ENCODE measurements at regions not wholly inside any gene's neighbourhood (a gene's known extent, or its start where the extent isn't known, plus 50 kb on each side); places are given as distances from the start of the nearest gene placed in this dataset.

DNA sequence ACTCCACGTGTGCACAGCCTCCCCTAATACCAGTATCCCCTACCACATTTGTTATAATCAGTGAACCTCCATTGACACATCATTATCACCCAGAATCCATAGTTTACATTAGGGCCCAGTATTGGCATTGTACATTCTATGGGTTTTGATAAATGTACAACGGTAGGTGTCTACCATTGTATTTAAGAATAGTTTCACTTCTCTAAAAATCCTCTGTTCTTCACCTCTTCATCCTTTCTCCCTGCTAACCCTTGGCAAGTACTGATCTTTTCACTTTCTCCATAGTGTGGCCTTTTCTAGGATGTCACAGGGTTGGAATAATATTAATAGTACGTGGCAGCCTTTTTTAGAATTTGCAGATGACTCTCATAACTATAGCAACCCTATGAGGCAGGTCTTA lies 353.8 kb downstream of the DDX10 start:
- no peak for DNase-seq (ENCODE audit: low spot score)
- no peak overlapping the region for H3K27ac ChIP-seq
- no peaks in the 10 kb centered on the region for H3K79me2 ChIP-seq (ENCODE audit: low read depth)
- no peak overlapping the region for H3K4me2 ChIP-seq
- TF ChIP-seq CTCF (IDR thresholded peaks at IDR 0.05), result no peak
- no peaks in the 10 kb centered on the region for H3K27me3 ChIP-seq
- Mint-ChIP-seq H3K9me3 (no peaks in the 10 kb centered on the region), H3K4me1 (no peaks in the 10 kb centered on the region), H3K27ac (no peak overlapping the region), H3K36me3 (no peaks in the 10 kb centered on the region), H3K27me3 (ENCODE audit: insufficient read depth, low read depth) (no peaks in the 10 kb centered on the region), H3K4me3 (no peak overlapping the region)
- H3K4me1 ChIP-seq, result no peaks in the 10 kb centered on the region
- no peak overlapping the region for H3K9ac ChIP-seq
- no peak overlapping the region for H3K4me3 ChIP-seq
- H4K20me1 ChIP-seq (ENCODE audit: low read depth), result no peaks in the 10 kb centered on the region
- no peaks in the 10 kb centered on the region for H3K36me3 ChIP-seq
- H3K9me3 ChIP-seq (ENCODE audit: low read depth), result no peaks in the 10 kb centered on the region
- no peaks in the 10 kb centered on the region for H3F3A ChIP-seq (ENCODE audit: low read depth)
- H2AFZ ChIP-seq (replicated peaks), result no peak overlapping the region

GRCh38 chr11:109019342-109019936 lies 354.6 kb downstream of the DDX10 start:
- H3K79me2 ChIP-seq (ENCODE audit: low read depth), result no peaks in the 10 kb centered on the region
- Mint-ChIP-seq H3K36me3 (no peaks in the 10 kb centered on the region), H3K9me3 (peaks cover 3% of the 10 kb centered on the region), H3K4me3 (no peak overlapping the region), H3K27me3 (ENCODE audit: insufficient read depth, low read depth) (no peaks in the 10 kb centered on the region), H3K27ac (no peak overlapping the region), H3K4me1 (no peaks in the 10 kb centered on the region)
- H3K4me2 ChIP-seq, result no peak overlapping the region
- no peak overlapping the region for H3K27ac ChIP-seq
- TF ChIP-seq EZH2 (IDR thresholded peaks at IDR 0.05) (no peak), EZH2phosphoT487 (IDR thresholded peaks at IDR 0.05) (no peak), CTCF (IDR thresholded peaks at IDR 0.05) (no peak)
- H3K9me3 ChIP-seq (ENCODE audit: low read depth), result no peaks in the 10 kb centered on the region
- H3K27me3 ChIP-seq, result no peaks in the 10 kb centered on the region
- no peaks in the 10 kb centered on the region for H3F3A ChIP-seq (ENCODE audit: low read depth)
- no peaks in the 10 kb centered on the region for H4K20me1 ChIP-seq (ENCODE audit: low read depth)
- H3K4me3 ChIP-seq, result no peak overlapping the region
- H3K4me1 ChIP-seq, result no peaks in the 10 kb centered on the region
- H2AFZ ChIP-seq (replicated peaks), result no peak overlapping the region
- no peak overlapping the region for H3K9ac ChIP-seq
- H3K36me3 ChIP-seq, result no peaks in the 10 kb centered on the region
- no peak for DNase-seq (ENCODE audit: low spot score)

DNA sequence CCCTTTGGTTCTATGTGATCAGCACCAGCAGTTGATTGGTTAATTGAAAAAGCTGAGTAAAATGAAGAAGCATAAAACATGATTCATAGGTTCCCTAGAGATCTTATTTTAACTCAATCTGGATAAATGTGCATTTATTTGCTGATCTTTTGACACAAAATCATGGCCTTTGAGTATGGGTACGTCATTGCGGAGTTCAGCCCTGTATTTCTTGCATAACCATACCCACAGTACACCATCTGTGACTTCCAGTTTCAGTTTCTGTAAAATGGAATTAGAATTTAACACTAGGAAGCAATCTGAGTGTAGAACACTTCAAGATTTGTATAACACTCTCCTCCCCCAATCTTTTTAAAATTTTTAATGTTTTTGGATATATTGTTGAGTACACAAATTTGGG lies 358.2 kb downstream of the DDX10 start:
- H3K9ac ChIP-seq, result no peak overlapping the region
- Mint-ChIP-seq H3K27me3 (ENCODE audit: insufficient read depth, low read depth) (no peaks in the 10 kb centered on the region), H3K4me1 (no peaks in the 10 kb centered on the region), H3K9me3 (peaks cover 9% of the 10 kb centered on the region), H3K4me3 (no peak overlapping the region), H3K36me3 (no peaks in the 10 kb centered on the region), H3K27ac (no peak overlapping the region)
- H3K27me3 ChIP-seq, result no peaks in the 10 kb centered on the region
- no peak overlapping the region for H3K4me2 ChIP-seq
- no peak overlapping the region for H2AFZ ChIP-seq (replicated peaks)
- H3K36me3 ChIP-seq, result no peaks in the 10 kb centered on the region
- no peaks in the 10 kb centered on the region for H3K9me3 ChIP-seq (ENCODE audit: low read depth)
- H3K27ac ChIP-seq, result no peak overlapping the region
- H3K4me1 ChIP-seq, result no peaks in the 10 kb centered on the region
- no peaks in the 10 kb centered on the region for H4K20me1 ChIP-seq (ENCODE audit: low read depth)
- DNase-seq (ENCODE audit: low spot score), result no peak
- H3K79me2 ChIP-seq (ENCODE audit: low read depth), result no peaks in the 10 kb centered on the region
- no peaks in the 10 kb centered on the region for H3F3A ChIP-seq (ENCODE audit: low read depth)
- TF ChIP-seq CTCF (IDR thresholded peaks at IDR 0.05) (no peak), EZH2 (IDR thresholded peaks at IDR 0.05) (no peak), EZH2phosphoT487 (IDR thresholded peaks at IDR 0.05) (no peak)
- H3K4me3 ChIP-seq, result no peak overlapping the region

Measured in neural progenitor cell (in vitro differentiated cells).